ENCODE measurements at regions not wholly inside any gene's neighbourhood (a gene's known extent, or its start where the extent isn't known, plus 50 kb on each side); places are given as distances from the start of the nearest gene placed in this dataset.

GRCh38 chr14:89625244-89625713 lies 208.2 kb upstream of the FOXN3 start:
- TF ChIP-seq TAF1 (IDR thresholded peaks at IDR 0.05; ENCODE audit: low read depth) (no peak), CTCF (IDR thresholded peaks at IDR 0.05; ENCODE audit: poor library complexity, severe bottlenecking) (no peak), MXI1 (conservative IDR thresholded peaks at IDR 0.05; ENCODE audit: poor library complexity, severe bottlenecking) (no peak), RAD21 (conservative IDR thresholded peaks at IDR 0.05) (no peak), EZH2 (IDR thresholded peaks at IDR 0.05; ENCODE audit: borderline replicate concordance, insufficient read depth, low read length, poor library complexity, severe bottlenecking) (no peak), EP300 (conservative IDR thresholded peaks at IDR 0.05; ENCODE audit: poor library complexity, severe bottlenecking) (no peak), SMC3 (conservative IDR thresholded peaks at IDR 0.05; ENCODE audit: poor library complexity) (no peak), POLR2AphosphoS5 (IDR thresholded peaks at IDR 0.05) (no peak)
- TF ChIP-seq, protein P1, sequence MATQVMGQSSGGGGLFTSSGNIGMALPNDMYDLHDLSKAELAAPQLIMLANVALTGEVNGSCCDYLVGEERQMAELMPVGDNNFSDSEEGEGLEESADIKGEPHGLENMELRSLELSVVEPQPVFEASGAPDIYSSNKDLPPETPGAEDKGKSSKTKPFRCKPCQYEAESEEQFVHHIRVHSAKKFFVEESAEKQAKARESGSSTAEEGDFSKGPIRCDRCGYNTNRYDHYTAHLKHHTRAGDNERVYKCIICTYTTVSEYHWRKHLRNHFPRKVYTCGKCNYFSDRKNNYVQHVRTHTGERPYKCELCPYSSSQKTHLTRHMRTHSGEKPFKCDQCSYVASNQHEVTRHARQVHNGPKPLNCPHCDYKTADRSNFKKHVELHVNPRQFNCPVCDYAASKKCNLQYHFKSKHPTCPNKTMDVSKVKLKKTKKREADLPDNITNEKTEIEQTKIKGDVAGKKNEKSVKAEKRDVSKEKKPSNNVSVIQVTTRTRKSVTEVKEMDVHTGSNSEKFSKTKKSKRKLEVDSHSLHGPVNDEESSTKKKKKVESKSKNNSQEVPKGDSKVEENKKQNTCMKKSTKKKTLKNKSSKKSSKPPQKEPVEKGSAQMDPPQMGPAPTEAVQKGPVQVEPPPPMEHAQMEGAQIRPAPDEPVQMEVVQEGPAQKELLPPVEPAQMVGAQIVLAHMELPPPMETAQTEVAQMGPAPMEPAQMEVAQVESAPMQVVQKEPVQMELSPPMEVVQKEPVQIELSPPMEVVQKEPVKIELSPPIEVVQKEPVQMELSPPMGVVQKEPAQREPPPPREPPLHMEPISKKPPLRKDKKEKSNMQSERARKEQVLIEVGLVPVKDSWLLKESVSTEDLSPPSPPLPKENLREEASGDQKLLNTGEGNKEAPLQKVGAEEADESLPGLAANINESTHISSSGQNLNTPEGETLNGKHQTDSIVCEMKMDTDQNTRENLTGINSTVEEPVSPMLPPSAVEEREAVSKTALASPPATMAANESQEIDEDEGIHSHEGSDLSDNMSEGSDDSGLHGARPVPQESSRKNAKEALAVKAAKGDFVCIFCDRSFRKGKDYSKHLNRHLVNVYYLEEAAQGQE (IDR thresholded peaks at IDR 0.05; ENCODE audit: borderline replicate concordance), result no peak
- Histone ChIP-seq H3K4me2 (ENCODE audit: low read length) (no peak overlapping the region), H3K4me3 (ENCODE audit: low read length) (no peak overlapping the region), H3K9ac (ENCODE audit: low read length) (no peak overlapping the region), H3K9me3 (ENCODE audit: low read length) (peaks cover under 1% of the 10 kb centered on the region), H3K79me2 (replicated peaks; ENCODE audit: insufficient read depth, low read length) (no peaks in the 10 kb centered on the region), H4K20me1 (ENCODE audit: insufficient read depth) (no peaks in the 10 kb centered on the region), H2AFZ (ENCODE audit: low read depth, low read length) (no peak overlapping the region), H3K36me3 (ENCODE audit: insufficient read depth, low read length) (no peaks in the 10 kb centered on the region), H3K27ac (ENCODE audit: low read length) (no peak overlapping the region), H3K9me2 (ENCODE audit: insufficient read depth, low read length) (no peaks in the 10 kb centered on the region), H3F3A (ENCODE audit: insufficient read depth, low read length, poor library complexity, severe bottlenecking) (no peaks in the 10 kb centered on the region), H3K27me3 (ENCODE audit: insufficient read depth, low read depth, low read length) (peaks cover 3% of the 10 kb centered on the region)

DNA sequence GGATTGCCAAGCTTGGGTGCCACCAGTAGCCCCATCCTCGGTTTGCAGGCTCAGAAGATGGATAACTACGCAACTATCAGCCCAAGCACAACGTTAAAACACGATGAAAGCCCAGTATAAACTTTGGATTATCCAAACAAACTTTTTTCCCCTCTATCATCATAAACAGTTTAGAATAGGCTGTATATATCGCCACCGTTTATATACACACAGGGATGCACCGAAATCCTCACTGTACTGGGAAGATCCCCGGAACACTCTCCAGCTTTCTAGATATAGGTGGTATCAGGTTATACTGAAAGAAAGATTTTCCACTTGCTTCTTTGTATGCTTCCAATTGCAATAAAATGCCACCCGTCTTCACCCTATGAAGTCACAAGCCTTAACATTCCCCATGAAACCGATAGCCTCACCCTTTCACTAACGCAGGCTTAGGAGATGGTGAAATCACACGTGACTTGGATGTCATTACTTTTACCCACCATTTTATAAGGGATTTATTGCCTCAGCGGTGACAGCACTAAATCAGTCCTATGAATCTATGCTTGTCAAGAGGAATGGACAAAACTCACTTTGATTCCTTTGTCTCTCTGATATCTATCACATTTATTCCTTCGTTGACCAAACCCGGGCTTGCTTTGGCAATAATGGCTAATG lies 207.6 kb upstream of the FOXN3 start:
- Histone ChIP-seq H3F3A (ENCODE audit: insufficient read depth, low read length, poor library complexity, severe bottlenecking) (no peaks in the 10 kb centered on the region), H3K4me3 (ENCODE audit: low read length) (no peak overlapping the region), H3K9me2 (ENCODE audit: insufficient read depth, low read length) (no peaks in the 10 kb centered on the region), H3K27me3 (ENCODE audit: insufficient read depth, low read depth, low read length) (peaks cover 10% of the 10 kb centered on the region), H3K9ac (ENCODE audit: low read length) (no peak overlapping the region), H3K36me3 (ENCODE audit: insufficient read depth, low read length) (no peaks in the 10 kb centered on the region), H4K20me1 (ENCODE audit: insufficient read depth) (no peaks in the 10 kb centered on the region), H3K4me2 (ENCODE audit: low read length) (no peak overlapping the region), H3K27ac (ENCODE audit: low read length) (no peak overlapping the region), H2AFZ (ENCODE audit: low read depth, low read length) (no peak overlapping the region), H3K79me2 (replicated peaks; ENCODE audit: insufficient read depth, low read length) (no peaks in the 10 kb centered on the region), H3K9me3 (ENCODE audit: low read length) (no peaks in the 10 kb centered on the region)
- TF ChIP-seq RAD21 (conservative IDR thresholded peaks at IDR 0.05), result no peak

All from neural cell (in vitro differentiated cells).